Neural cell (in vitro differentiated cells): ENCODE measurements at regions not wholly inside any gene's neighbourhood (a gene's known extent, or its start where the extent isn't known, plus 50 kb on each side); places are given as distances from the start of the nearest gene placed in this dataset.

Source experiments
- EP300 ChIP-seq: fragments of 450-650 bp; conservative IDR thresholded peaks from 2 replicates; pipeline ENCODE4 v1.6.1; 2014; ENCODE audit warnings: antibody characterized with exemption, mild to moderate bottlenecking, moderate library complexity; ENCODE audit not compliant: poor library complexity, severe bottlenecking
- EZH2 ChIP-seq: fragments of 200-600, 300-800 bp; shearing (Covaris generic), sonication (generic); IDR thresholded peaks from 2 replicates; pipeline ENCODE4 v1.6.1; 2014; ENCODE audit warnings: antibody characterized with exemption, low read length, borderline replicate concordance, mild to moderate bottlenecking; ENCODE audit not compliant: insufficient read depth, poor library complexity, severe bottlenecking
- MXI1 ChIP-seq: fragments of 450-650 bp; conservative IDR thresholded peaks from 2 replicates; pipeline ENCODE4 v1.6.1; 2014; ENCODE audit warnings: antibody characterized with exemption, mild to moderate bottlenecking; ENCODE audit not compliant: poor library complexity, severe bottlenecking
- POLR2AphosphoS5 ChIP-seq: IDR thresholded peaks from 2 replicates; pipeline ENCODE4 v1.6.1; 2012
- RAD21 ChIP-seq: fragments of 450-650 bp; conservative IDR thresholded peaks from 2 replicates; pipeline ENCODE4 v1.6.1; 2014; ENCODE audit warnings: antibody characterized with exemption, mild to moderate bottlenecking, moderate library complexity
- SMC3 ChIP-seq: fragments of 450-650 bp; conservative IDR thresholded peaks from 2 replicates; pipeline ENCODE4 v1.6.1; 2014; ENCODE audit warnings: antibody characterized with exemption, mild to moderate bottlenecking, moderate library complexity; ENCODE audit not compliant: poor library complexity
- TF ChIP-seq, protein P1 (sequence below): fragments of 450-650 bp; IDR thresholded peaks from 2 replicates; pipeline ENCODE4 v1.5.1; 2014; ENCODE audit warnings: antibody characterized with exemption, mild to moderate bottlenecking, moderate library complexity; ENCODE audit not compliant: poor library complexity, severe bottlenecking
- TF ChIP-seq, protein P2 (sequence below): IDR thresholded peaks from 2 replicates; pipeline ENCODE4 v1.6.1; 2012; ENCODE audit warnings: borderline replicate concordance

DNA sequence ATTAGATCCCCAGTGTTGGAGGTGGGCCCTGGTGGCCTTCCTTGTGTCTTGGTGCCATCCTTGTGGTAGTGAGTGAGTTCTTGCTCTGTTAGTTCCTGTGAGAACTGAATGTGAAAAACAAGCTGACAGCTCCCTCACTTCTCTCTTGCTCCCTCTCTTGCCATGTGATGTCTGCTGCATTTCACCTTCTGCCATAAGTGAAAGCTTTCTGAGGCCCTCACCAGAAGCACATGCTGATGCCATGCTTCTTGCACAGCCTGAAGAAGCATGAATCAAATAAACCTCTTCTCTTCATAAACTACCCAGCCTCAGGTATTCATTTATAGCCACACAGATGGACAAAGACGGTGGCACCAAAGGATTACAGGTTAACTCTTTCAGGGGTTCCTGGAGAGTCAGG, 166.1 kb upstream of the ETV3 start:
- TF ChIP-seq, protein P1, sequence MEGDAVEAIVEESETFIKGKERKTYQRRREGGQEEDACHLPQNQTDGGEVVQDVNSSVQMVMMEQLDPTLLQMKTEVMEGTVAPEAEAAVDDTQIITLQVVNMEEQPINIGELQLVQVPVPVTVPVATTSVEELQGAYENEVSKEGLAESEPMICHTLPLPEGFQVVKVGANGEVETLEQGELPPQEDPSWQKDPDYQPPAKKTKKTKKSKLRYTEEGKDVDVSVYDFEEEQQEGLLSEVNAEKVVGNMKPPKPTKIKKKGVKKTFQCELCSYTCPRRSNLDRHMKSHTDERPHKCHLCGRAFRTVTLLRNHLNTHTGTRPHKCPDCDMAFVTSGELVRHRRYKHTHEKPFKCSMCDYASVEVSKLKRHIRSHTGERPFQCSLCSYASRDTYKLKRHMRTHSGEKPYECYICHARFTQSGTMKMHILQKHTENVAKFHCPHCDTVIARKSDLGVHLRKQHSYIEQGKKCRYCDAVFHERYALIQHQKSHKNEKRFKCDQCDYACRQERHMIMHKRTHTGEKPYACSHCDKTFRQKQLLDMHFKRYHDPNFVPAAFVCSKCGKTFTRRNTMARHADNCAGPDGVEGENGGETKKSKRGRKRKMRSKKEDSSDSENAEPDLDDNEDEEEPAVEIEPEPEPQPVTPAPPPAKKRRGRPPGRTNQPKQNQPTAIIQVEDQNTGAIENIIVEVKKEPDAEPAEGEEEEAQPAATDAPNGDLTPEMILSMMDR, result no peak
- no peak for TF ChIP-seq POLR2AphosphoS5
- TF ChIP-seq MXI1, result no peak
- TF ChIP-seq EZH2, result no peak
- TF ChIP-seq EP300, result no peak
- TF ChIP-seq SMC3, result no peak
- TF ChIP-seq, protein P2, sequence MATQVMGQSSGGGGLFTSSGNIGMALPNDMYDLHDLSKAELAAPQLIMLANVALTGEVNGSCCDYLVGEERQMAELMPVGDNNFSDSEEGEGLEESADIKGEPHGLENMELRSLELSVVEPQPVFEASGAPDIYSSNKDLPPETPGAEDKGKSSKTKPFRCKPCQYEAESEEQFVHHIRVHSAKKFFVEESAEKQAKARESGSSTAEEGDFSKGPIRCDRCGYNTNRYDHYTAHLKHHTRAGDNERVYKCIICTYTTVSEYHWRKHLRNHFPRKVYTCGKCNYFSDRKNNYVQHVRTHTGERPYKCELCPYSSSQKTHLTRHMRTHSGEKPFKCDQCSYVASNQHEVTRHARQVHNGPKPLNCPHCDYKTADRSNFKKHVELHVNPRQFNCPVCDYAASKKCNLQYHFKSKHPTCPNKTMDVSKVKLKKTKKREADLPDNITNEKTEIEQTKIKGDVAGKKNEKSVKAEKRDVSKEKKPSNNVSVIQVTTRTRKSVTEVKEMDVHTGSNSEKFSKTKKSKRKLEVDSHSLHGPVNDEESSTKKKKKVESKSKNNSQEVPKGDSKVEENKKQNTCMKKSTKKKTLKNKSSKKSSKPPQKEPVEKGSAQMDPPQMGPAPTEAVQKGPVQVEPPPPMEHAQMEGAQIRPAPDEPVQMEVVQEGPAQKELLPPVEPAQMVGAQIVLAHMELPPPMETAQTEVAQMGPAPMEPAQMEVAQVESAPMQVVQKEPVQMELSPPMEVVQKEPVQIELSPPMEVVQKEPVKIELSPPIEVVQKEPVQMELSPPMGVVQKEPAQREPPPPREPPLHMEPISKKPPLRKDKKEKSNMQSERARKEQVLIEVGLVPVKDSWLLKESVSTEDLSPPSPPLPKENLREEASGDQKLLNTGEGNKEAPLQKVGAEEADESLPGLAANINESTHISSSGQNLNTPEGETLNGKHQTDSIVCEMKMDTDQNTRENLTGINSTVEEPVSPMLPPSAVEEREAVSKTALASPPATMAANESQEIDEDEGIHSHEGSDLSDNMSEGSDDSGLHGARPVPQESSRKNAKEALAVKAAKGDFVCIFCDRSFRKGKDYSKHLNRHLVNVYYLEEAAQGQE, result no peak
- TF ChIP-seq RAD21, result no peak
